NCI-H82 treated with DMSO at 0.1 percent for 48 hours (cell line): ENCODE measurements at regions not wholly inside any gene's neighbourhood (a gene's known extent, or its start where the extent isn't known, plus 50 kb on each side); places are given as distances from the start of the nearest gene placed in this dataset.

Experiments used
- DNase-seq: peaks from one replicate; lab custom pipeline; 2025; ENCODE audit not compliant: unreplicated experiment; lab: John Stamatoyannopoulos, UW

DNA sequence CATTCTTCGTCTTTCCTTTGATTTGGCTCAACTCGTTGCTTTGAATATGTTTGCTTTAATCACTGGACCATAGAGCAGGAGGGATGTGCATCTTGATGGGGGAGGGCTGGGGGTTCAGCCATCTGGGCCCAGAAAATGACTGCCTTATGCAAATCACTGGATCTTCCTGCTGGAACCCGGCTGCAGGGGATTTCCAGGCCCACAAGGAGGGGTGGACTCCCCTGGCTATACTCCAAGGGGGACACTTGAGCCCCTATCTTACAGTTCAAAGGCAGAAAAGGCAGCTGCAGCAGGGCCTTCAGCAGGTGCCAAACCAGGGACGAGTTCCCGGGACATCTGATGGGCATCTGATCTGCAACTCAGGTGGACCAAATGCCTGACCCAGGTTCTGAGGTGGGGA is 122.5 kb downstream of the DICER1 start:
- DNase-seq = no peak

- no peak for DNase-seq
These were observed 123.4 kb downstream of the DICER1 start for GRCh38 chr14:95033682-95034632.

GRCh38 chr14:95033031-95033430 is 124.3 kb downstream of the DICER1 start:
- no peak for DNase-seq

DNA sequence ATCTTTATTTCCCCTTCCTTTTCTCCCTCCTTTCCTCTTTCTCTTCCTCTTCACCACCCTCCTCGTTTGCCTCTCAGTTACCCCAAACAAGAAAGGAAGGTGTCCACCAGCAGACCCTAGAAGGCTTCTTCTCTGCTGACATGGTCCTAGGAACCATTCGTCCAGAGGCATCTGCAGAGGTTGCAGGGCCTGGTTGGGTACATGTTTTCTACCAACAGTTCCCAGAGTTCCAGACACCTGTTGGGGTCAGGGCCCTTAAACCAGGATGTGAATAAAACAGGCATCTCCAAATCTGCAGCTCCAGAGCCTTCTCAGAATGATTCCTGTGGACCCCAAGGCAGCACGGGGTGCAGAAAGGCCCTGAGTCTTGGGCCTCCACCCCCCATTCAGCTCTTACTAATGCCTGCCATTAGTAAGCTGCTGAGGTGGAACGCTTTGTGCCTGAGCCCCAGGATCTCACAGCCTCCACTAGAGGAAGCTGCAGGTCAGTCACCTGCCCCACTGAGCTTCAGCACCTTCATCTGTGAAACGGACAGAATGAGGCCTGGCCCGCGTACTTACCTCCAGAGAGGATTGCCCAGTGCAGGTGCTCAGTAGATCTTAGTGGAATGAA is 130.4 kb downstream of the DICER1 start:
- DNase-seq = no peak

GRCh38 chr14:95025941-95026340 is 131.4 kb downstream of the DICER1 start:
- no peak for DNase-seq

GRCh38 chr14:95025218-95025617 is 132.1 kb downstream of the DICER1 start:
- no peak for DNase-seq

GRCh38 chr14:95024380-95024779 is 132.9 kb downstream of the DICER1 start:
- no peak for DNase-seq

DNA sequence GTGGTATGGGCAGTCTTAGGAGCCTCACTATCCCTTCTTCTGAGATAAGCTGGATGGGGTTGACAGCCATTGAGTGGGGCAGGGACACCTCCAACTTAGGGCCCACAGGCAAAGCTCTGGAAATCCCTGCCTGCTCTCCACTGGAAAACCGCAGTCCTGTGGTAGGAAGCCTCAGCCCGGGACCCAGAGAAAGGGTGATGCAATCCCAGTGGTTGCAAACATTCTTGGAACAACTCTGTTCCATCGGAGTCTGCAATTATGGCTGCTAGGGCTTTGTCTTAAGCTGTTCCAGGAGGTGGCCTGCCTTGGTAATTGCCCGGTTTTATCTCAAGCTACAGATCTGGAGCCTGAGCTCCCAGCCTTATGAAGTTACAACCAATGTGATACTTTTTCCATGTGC is 133.4 kb downstream of the DICER1 start:
- DNase-seq = no peak

GRCh38 chr14:95023115-95023514 is 134.2 kb downstream of the DICER1 start:
- DNase-seq = no peak

GRCh38 chr14:95021588-95021987 is 135.7 kb downstream of the DICER1 start:
- DNase-seq = no peak

DNA sequence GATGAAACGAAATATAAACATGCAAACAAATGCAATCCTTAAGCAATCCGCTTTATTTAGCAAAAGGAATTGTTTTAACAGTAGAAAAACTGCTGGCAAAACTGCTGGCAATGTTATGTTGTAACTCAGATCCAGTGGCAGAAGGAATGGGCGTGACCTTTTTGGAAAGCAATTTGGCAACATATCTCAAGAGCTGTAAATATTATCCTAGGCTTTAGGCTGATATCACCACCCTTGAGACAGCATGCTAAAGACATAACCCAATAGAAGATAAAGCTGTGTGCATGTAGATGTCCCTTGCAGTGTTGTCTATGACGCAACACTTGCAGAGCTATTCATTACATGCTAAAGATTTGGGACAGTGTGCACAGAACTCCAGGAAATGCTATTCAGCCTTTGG is 138.5 kb downstream of the DICER1 start:
- no peak for DNase-seq

DNA sequence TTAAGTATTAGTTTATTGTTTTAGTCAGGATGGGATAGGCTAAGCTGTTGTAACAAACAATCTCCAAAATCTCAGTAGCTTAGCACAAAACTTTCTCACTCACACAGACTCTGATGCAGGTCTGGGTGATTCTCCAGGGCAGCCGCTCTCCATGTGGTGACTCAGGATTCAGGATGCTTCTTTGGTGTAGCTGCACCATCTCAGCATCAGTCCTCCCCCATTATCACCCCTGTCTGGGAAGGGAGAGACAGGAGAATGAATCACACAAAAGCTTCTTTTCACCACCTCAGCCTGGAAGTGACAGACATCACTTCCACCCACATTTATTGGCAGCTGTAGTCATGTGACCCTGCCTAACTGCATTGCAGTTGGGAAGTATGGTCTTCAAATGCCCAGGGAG is 142.3 kb downstream of the DICER1 start:
- DNase-seq = no peak

- no peak for DNase-seq
These were observed 143.3 kb downstream of the DICER1 start for GRCh38 chr14:95014036-95014435.

- DNase-seq = no peak
These were observed 145.8 kb downstream of the DICER1 start for GRCh38 chr14:95011445-95012006.

- DNase-seq = no peak
These were observed 148.7 kb downstream of the DICER1 start for GRCh38 chr14:95008445-95009217.

GRCh38 chr14:95007921-95008320 is 149.4 kb downstream of the DICER1 start:
- DNase-seq = no peak

GRCh38 chr14:95006479-95006878 is 150.8 kb downstream of the DICER1 start:
- no peak for DNase-seq

DNA sequence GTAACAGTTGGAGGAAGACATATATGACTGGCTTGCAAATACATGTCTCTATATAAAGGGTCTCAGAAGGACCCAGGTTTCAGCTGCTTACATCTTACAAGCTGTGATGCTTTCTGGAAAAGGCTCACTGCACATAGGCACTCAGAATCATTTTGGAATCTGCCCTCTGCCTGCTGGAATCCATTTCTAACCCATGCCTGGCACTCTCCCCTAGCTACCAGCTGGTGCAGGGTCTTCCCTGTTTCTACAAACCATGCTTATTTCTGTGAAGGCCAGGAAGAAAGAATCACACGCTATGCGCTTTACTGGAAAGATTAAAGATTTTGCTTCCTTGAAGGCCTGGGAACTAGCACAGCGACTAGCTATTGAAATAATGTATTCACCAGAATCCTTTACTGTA is 151.3 kb downstream of the DICER1 start:
- DNase-seq = no peak

GRCh38 chr14:95003099-95003960 is 154.0 kb downstream of the DICER1 start:
- DNase-seq = no peak

DNA sequence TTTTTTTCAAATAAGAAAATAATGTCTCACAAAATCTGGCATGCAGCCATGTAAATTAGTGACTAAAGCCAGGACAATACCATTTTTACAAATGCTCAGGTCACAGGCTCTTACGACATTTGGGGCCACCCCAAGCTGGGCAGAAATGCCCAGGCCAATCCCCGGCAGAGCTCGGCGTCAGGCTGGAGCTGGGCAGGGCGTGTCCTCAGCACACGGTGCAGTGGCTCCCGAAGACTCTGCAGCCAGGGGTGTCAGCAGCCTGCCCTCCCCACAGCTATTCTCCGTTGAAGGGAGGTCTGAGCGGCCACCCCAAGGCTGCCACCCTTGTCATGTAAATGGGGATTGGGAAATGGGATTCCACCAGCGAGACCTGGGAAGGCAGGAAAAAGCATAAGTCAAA is 158.6 kb downstream of the DICER1 start:
- no peak for DNase-seq
